EL (cell line): ENCODE measurements at regions not wholly inside any gene's neighbourhood (a gene's known extent, or its start where the extent isn't known, plus 50 kb on each side); places are given as distances from the start of the nearest gene placed in this dataset.

Source experiments
- DNase-seq: peaks from one replicate; pipeline ENCODE4 v3.0.0-alpha.2; 2016

- no peak for DNase-seq
These were observed 61.8 kb upstream of the PTPRD start for GRCh38 chr9:10674586-10674985.

DNA sequence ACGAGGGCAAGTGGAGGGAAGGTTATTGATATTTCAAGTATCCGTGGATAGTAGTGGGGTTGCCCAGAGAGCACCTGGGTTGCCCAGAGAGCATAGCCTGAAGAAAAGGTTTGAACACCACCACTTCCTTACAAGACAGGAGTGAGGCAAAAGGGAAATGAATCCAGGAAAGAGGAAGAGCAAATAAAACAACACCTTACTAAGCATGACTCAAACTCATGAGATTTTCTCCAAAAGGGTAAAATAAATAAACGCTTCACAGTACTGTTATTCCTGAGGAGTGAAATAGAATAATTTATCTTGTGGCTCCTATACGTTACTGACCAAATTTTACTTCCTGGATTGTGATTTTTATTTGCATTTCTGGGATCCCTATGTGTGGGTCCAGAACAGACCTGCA is 65.2 kb upstream of the PTPRD start:
- no peak for DNase-seq

DNA sequence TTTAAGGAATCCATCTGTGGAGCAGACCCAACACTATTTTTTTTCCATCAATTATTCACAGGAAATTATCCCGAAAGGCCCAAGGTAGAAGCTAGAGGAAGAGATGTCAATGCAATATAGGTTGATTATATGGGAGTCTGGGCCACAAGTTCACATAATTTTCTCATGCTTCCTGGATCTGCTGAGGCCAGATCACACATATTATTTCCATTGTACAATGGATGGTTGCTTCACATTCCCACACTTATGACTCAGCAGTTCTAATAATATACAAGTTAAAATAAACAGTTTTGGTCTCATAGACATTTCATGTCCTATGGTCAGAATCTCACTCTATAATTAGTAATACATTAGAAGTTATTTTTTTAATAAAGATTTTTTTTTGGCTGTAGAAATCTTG is 66.0 kb upstream of the PTPRD start:
- DNase-seq = no peak

- DNase-seq = no peak
These were observed 74.1 kb upstream of the PTPRD start for GRCh38 chr9:10686943-10687342.

GRCh38 chr9:10690546-10690945 is 77.7 kb upstream of the PTPRD start:
- no peak for DNase-seq

DNA sequence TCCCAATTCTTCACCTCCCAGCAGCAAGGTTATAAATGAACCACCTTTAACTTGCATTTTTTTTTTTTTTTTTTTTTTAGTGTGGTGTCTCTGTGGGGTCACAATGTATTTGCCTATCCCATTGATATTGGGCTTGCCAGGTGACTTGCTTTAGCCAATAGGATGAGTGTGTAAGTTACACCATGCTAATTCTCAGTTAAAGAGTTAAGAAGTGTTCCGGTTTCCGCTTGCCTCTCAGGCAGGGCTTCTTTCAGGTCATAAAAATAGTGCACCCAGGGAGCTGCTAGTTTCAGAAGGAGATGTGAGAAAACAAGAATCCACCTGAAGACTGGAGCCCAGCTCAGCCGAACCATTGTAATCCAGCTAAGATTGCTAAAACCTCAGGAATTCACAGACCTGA is 84.2 kb upstream of the PTPRD start:
- no peak for DNase-seq

DNA sequence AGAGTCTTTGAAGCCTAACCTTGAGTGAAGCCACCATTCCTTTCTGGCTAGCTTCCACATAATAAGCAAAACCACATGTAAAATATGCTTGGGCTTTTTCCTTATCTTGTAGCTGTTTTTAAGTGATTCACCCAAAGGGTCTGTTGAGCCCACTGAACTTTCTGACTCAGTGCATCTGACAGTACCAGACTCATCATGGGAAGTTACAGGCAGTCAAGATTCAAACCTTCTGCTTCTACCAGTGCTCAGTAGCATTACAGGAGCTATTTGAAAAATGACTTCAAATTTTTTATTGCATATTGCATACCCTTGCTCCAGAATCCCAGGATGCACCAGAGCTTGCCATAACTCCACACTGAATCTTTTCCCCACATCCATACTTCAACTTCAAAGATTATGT is 87.5 kb upstream of the PTPRD start:
- DNase-seq = no peak

DNA sequence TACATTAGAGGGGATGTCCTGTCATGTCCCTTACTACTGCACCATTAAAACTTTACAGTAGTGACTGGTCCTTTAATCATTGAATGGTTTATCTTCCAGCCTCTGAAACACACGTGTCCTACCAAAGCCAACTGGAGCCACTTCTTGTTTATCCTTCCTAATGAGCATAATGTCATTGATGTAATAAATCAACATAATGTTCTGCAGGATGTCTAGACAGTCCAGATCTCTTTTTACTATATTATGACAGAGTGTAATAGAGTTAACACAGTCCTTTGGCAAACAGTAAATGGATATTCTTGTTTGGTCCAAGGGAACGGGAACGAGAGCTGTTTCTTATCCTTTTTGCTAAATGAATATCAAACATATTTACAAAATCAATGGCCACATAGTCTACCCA is 88.1 kb upstream of the PTPRD start:
- DNase-seq = no peak

GRCh38 chr9:10701906-10702305 is 89.1 kb upstream of the PTPRD start:
- no peak for DNase-seq

DNA sequence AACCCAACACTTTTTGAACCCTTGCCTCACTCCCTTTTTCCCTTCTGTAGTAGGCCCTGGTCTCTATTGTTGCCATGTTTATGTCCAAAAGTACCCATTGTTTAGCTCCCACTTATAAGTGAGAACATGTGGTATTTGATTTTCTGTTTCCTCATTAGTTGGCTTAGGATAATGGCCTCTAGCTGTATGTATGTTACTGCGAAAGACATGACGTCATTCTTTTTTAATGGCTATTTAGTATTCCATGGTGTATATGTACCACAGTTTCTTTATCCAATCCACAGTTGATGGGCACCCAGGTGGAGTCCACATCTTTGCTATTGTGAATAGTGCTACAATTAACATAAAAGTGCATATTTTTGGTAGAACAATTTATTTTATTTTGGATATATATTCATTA is 90.3 kb upstream of the PTPRD start:
- no peak for DNase-seq

GRCh38 chr9:10704720-10705119 is 91.9 kb upstream of the PTPRD start:
- DNase-seq = no peak

DNA sequence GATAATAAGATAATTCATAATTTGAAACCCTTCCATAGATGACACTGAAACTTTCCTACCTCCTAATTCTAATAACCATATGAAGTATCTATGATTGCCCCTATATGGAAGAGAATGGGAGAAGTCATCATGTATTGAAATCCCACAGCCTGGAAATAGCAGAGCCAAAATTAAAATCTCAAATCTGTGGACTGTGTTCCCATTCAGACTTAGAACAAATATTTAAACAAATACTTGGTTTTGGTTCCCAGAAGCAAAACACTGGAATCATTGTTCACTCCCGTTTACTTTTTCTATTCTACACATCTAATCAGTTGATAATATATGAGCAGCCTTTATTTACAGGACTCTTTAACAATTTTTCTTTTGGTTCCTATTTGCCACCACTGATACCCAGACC is 92.6 kb upstream of the PTPRD start:
- no peak for DNase-seq

- no peak for DNase-seq
These were observed 94.0 kb upstream of the PTPRD start for GRCh38 chr9:10706788-10707187.

DNA sequence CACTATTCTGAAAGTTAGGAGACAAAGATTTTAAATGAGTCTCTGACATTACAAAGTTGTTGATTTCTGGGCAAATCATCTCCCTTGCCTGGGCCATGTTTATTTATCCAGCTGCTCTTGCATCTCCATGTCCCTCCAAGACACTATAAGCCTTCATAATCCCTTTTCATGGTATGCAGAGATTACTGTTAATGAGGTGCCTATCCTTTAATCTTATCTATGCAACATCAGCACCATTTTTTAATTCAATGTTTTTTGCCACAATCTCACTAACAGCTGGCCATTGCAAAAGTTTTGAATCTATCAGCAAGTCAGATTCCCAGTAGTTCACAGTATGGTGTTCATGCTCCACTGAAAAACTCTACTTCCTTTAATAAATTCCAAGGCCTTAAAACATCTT is 108.5 kb upstream of the PTPRD start:
- no peak for DNase-seq

GRCh38 chr9:10729213-10729612 is 116.4 kb upstream of the PTPRD start:
- DNase-seq = no peak

DNA sequence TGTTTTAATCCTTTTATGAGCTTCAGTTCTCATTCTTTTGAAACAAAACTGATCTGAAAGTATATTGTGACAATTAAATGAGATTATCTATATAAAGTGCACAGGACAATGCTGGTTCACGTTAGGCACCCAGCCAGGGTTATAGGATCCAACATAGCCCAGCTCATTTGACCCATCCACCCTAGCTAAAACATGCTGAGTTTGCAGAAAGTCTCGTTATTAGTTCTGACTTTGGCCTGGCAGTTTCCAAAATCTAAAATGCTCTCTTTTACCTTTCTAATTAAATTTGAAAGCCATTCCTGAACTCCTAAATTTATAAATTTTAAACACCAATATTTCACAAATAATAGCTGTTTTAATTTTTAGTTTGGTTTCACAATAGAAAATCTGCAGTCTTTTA is 131.9 kb upstream of the PTPRD start:
- no peak for DNase-seq

- no peak for DNase-seq
These were observed 140.7 kb upstream of the PTPRD start for GRCh38 chr9:10753474-10753873.

DNA sequence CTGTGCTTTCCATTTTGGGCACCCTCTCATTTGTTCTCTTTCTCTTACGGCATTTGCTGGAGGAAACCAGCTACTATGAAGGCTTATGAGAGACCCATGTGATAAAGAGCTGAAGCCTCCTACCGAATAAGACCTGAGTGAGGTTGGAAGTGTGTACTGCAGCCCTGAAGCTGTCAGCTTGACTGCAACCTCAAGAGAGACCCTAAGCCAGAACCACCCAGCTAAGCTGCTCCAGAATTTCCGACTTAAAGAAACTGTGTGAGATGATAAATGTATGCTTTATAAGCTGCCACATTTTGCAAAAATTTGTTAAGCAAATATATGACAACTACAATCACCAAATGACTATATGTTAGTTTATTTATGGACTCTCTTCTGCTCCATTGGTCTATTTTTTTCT is 151.7 kb upstream of the PTPRD start:
- DNase-seq = no peak

- DNase-seq = no peak
These were observed 160.3 kb upstream of the PTPRD start for GRCh38 chr9:10773136-10773535.

DNA sequence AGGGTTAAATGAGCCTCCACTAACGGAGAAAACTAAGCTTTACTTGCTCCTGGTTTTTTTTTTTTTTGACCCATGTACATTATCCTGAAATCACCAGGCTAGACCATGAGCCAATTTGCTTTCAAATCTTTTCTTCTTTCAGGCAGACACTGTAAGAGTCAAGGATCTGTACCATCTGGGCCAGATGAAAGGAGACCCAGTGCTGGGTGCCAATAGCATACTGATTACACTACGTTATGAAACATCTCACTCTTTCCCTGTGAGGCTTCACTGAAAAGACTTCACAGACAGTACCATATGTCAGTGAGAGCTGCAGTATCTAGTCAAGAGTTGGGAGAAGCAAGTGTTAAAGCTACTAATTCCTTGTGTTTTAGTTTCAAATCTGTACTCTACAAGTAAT is 161.2 kb upstream of the PTPRD start:
- no peak for DNase-seq

GRCh38 chr9:10785255-10785654 is 172.5 kb upstream of the PTPRD start:
- no peak for DNase-seq

GRCh38 chr9:10793306-10793705 is 180.5 kb upstream of the PTPRD start:
- DNase-seq = no peak

GRCh38 chr9:10804486-10804885 is 191.7 kb upstream of the PTPRD start:
- no peak for DNase-seq

GRCh38 chr9:10806868-10807267 is 194.1 kb upstream of the PTPRD start:
- DNase-seq = no peak

GRCh38 chr9:10818206-10818605 is 205.4 kb upstream of the PTPRD start:
- DNase-seq = no peak

- DNase-seq = no peak
These were observed 223.1 kb upstream of the PTPRD start for GRCh38 chr9:10835791-10836463.
